LNCaP clone FGC (cell line): ENCODE measurements at regions not wholly inside any gene's neighbourhood (a gene's known extent, or its start where the extent isn't known, plus 50 kb on each side); places are given as distances from the start of the nearest gene placed in this dataset.

Experiments used
- DNase-seq: peaks from one replicate; pipeline ENCODE4 v3.0.0-alpha.2; 2011; ENCODE audit warnings: low read depth
- H3K4me3 ChIP-seq: 2 replicates; pipeline ENCODE4 v1.5.1; 2011; ENCODE audit warnings: mild to moderate bottlenecking, low read depth, low read length, control low read depth
- CTCF ChIP-seq: IDR thresholded peaks from 2 replicates; pipeline ENCODE4 v1.5.1; 2012; ENCODE audit warnings: mild to moderate bottlenecking; ENCODE audit not compliant: control insufficient read depth, insufficient read depth; ENCODE audit errors: extremely low read depth

GRCh38 chr17:52938623-52939230 lies 780.2 kb upstream of the CA10 start:
- no peak for TF ChIP-seq CTCF
- DNase-seq: no peak
- no peak overlapping the region for H3K4me3 ChIP-seq

- no peak overlapping the region for H3K4me3 ChIP-seq
- TF ChIP-seq CTCF: no peak
- DNase-seq: no peak
Observed at GRCh38 chr17:52930581-52930980, 772.1 kb upstream of the CA10 start.

GRCh38 chr17:52930145-52930544 lies 771.6 kb upstream of the CA10 start:
- TF ChIP-seq CTCF: no peak
- DNase-seq: no peak
- no peak overlapping the region for H3K4me3 ChIP-seq

GRCh38 chr17:52923658-52924057 lies 765.1 kb upstream of the CA10 start:
- H3K4me3 ChIP-seq: no peak overlapping the region
- no peak for TF ChIP-seq CTCF
- DNase-seq: no peak

- TF ChIP-seq CTCF: no peak
- no peak overlapping the region for H3K4me3 ChIP-seq
- no peak for DNase-seq
Observed at GRCh38 chr17:52899235-52899634, 740.7 kb upstream of the CA10 start.

GRCh38 chr17:52895272-52895671 lies 736.8 kb upstream of the CA10 start:
- TF ChIP-seq CTCF: no peak
- no peak for DNase-seq

GRCh38 chr17:52892334-52892733 lies 733.8 kb upstream of the CA10 start:
- TF ChIP-seq CTCF: no peak

More at GRCh38 chr17:52895272-52895671, 736.8 kb upstream of the CA10 start:
- H3K4me3 ChIP-seq: no peak overlapping the region

More at GRCh38 chr17:52892334-52892733, 733.8 kb upstream of the CA10 start:
- H3K4me3 ChIP-seq: no peak overlapping the region
- no peak for DNase-seq
